ENCODE measurements at regions not wholly inside any gene's neighbourhood (a gene's known extent, or its start where the extent isn't known, plus 50 kb on each side); places are given as distances from the start of the nearest gene placed in this dataset.

DNA sequence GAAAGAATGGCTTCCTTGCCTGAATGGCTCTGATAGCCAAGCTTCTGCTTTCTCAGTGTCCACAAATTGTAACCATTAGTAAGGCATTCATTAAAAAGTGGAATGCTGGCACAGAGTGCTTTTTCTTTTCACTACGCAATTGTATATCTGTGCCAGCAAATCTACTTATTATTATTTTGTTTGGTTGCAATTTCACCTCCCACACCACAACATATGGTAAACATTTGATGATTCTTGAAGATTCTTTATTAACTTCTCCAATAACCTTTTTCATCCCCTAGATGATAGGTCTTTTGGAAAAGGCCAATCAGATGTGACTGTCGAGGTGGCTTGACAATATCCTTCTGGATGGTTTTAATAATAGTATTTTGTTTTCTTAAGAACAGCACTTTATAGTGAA lies 234.1 kb downstream of the TMEM38B start:
- DNase-seq: no peak

DNA sequence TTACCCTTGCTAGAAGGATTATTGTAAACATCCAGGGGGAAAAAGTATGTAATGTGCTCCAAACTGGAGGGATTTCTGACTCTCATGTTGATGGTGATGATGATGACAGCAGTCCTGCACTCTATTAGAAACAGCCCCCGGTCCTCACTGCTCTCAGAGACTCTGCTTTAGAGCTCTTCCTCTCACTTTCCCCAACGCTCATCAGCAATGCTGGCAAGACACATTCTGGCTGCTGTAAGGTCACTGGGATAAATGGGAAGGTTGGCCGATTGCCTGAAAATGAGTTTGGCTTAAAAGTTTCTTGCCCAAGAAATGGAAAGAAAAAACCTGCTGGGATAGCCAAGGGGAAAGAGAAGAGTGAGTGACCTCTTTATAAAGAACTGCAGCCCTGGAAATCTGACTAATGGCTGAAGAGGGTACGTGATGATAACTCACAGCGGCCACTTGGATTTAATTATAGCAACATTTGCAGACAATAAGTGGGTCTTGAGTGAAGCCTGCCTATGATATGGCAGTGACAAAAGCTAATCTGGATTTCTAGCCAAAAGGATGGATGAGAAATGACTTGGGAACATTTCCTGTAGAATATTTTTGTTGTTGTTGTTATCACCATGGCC lies 235.8 kb downstream of the TMEM38B start:
- no peak for DNase-seq

DNA sequence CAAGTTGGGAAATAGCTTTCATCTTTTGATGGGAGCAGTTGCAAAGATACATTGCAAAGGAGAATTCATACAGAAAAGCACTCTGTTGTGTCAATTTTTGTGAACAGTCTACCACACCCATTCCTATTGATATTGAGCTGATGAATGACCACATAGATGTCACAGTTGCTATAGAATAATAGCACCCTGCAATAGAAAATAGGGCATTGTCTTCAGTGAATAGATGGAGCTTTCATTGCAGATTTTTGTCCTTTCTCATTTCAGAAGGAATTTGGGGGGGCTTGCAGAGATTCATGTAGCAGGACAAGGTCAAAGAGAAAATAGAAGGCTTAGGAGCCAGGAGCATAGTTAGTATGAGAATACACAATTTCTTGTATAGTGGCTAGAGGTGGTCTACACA lies 237.9 kb downstream of the TMEM38B start:
- DNase-seq: no peak

- no peak for DNase-seq
Measured at GRCh38 chr9:105950448-105950847, 256.1 kb downstream of the TMEM38B start.

GRCh38 chr9:105950894-105951293 lies 256.6 kb downstream of the TMEM38B start:
- no peak for DNase-seq

DNA sequence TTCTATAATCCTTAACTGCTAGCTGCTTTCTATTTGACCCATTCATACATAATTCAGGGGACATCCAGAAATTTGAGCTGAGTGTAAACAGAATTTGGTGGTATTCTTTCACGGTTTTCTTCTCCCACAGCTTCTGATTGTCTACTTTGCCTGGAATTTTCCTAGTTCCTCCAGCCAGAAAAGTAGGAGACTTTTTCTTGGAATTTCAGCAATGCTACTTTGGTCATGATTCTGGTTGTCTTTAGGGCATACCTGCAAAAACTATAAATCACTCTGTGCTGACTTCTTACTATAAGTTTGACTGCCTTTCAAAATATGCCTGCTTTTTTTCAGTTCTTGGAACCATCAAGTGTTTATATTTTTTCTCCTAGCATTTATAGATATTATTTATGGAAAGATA lies 260.2 kb downstream of the TMEM38B start:
- DNase-seq: no peak

- no peak for DNase-seq
Measured at GRCh38 chr9:105957830-105958229, 263.5 kb downstream of the TMEM38B start.

DNA sequence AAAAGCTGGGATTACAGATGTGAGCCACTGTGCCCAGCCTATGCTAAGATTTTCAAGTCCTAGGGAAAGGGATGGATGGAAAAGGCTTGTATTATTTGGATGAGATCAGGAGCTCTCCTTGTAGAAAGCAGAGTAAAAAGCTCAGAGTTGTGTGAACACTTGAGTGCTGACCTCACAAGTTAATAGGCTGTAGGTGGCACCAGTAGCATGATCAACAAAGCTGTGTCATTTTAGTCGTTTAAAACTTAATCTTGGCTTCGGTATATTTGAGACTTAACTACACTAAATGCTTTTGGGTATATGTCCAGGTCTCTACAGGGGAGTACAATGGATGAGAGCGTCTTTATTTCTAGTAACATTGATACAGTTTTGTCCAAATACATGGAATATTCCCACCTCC lies 264.2 kb downstream of the TMEM38B start:
- DNase-seq: no peak

- no peak for DNase-seq
Measured at GRCh38 chr9:105959531-105959930, 265.2 kb downstream of the TMEM38B start.

GRCh38 chr9:105963343-105964099 lies 269.2 kb downstream of the TMEM38B start:
- no peak for DNase-seq

GRCh38 chr9:105964156-105964555 lies 269.8 kb downstream of the TMEM38B start:
- no peak for DNase-seq

- no peak for DNase-seq
Measured at GRCh38 chr9:105966834-105967233, 272.5 kb downstream of the TMEM38B start.

DNA sequence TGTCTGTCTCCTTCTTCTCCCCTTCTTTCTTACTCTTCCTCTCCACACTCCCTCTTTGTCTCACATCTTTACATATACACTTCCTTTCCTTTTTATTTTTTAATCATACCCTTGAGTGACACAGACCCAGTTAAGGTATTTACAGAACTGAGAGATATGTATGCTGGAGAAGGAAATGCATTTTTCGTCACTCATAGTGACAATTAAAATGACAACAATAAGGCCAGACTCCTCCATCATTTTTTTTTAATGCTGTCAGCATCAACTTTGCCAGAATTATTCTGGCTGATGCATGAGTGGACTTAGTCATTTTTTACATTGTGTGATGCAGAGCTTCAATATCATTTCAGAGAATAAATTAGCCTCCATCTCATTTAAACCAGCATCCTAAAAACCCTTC lies 272.9 kb downstream of the TMEM38B start:
- DNase-seq: no peak

DNA sequence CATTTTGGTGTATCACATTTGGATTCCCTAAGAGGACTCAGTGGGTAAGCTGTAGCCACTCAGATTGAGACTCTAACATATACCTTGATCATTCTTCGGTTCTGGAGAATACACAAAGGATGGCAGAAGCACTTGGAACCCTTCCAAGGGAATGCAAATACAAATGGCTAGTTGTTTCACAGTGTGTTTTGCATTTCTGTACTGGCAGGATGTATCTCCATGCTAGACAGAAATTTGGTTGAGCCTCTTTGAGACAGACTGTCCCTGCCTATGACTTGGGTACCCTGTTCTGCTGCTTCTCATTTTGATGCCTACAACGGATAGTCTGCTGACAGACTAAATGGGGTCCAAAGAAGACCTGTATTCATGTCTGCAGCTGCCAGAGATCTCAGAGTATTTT lies 273.5 kb downstream of the TMEM38B start:
- no peak for DNase-seq

DNA sequence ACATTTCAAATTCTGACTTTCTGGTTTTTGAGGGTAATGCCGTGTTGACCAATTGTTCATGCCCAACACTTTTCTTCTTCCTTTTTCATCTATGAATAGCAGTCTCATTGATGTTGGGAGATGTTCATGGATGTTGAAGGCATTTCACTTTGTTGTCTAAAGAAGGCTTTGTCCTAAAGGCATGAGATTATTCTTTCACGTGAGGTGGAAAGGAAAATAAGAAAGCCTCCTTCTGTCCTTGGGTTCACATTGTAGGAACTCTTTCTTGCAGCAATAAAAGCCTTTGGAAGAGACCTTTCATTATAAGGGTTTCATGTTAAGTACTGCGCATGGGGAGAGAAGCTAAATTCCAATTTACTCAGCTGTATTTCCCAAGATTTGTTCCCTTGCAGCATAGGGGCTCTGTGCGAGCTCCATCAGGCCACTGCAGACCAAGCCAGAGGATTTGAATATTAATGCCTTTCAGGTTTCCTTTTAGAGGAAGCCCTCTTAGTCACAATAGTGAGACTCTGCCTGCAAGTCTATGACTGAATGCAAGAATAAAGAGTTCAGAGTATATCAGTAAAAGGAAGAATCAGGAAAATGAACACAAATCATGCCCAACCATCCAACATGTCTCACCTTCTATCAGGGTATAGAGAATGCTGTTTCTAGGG lies 274.6 kb downstream of the TMEM38B start:
- DNase-seq: no peak

DNA sequence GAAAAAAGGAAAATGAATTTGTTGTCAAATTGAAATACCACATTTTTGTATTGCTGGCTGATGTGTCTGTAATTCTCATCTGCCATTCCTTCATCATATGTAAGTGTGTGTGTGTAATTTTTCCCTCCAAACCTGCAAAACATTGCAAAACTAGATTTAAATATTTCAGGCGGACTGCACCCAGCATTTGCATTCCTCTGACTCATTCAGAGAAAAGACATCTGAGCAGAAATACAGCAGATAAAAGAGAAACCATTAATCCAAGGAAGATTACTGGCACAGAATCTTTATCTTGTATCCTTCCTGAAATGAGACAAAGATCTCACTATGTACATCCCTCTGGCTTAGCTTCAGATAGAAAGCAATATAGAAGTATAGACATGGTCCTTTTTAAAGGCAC lies 275.3 kb downstream of the TMEM38B start:
- DNase-seq: no peak

DNA sequence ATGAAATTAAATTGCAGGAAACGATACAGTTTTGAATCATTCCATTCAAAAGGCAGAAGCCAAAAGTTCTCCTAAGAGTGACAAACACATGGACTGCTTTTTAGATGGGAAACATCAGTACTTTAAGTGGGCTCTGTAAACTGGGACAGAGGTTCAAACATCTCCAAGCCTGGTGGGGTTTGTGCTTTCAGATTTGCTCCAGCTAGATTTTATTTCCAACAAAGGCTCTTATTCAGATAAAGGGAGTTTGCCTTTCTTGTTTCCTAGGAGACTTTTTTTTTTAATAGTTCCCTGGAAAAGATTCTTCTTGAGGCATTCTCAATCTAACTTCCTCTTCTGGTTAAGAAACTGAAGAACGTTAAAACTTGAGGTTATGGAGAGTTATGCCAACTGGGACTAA lies 277.6 kb downstream of the TMEM38B start:
- DNase-seq: no peak

DNA sequence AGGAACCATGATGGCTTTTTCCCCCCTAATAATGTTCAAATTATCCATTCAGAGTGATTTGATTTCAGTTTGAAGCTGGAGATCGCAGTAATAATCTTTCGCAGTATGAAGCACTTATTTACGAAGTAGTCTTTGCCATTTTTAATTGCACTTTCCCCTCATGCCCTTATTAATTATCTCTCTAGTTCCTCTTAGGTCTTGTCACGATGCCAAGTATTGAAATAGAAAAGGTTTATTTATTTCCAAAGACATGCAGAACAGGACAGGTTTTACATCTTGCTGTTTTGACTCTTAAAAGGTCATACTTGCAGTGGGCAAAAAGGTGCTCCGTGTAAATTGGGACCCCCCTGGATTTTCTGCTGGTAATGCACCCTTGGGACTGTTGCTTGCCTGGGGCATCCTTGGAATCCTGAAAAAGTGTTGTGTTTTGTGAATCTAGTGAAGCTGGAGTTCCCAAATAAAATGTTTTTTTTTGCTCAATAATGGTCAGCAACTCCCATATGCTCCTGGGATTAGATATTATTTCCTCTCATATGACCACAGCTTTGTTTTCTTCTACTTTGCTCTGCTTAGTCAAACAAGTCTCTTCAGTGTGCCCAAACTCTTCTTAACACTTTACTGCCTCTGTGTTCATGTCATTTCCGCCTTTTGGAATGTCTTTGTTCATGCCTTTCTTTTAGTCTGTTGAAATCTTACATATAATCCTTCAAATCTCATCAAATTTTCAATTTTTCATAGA lies 278.3 kb downstream of the TMEM38B start:
- DNase-seq: no peak

DNA sequence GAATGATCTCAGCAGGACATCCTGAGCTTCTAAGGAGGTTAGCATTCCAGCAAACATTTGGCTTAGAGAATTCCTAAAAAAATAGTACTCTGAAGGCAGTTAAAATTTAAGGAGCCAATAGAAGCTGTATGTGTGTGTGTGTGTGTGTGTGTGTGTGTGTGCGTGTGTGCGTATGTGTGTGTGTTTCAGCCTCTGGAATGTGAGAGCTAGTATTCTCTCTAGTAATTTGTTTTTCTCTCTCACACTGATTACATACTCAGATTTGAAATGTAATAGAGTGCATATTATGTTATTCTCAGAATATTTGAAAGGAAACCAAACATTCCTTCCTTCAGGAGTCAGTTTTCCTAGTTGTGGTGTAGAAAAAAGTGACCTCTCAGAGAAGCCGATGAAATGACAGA lies 279.6 kb downstream of the TMEM38B start:
- no peak for DNase-seq

DNA sequence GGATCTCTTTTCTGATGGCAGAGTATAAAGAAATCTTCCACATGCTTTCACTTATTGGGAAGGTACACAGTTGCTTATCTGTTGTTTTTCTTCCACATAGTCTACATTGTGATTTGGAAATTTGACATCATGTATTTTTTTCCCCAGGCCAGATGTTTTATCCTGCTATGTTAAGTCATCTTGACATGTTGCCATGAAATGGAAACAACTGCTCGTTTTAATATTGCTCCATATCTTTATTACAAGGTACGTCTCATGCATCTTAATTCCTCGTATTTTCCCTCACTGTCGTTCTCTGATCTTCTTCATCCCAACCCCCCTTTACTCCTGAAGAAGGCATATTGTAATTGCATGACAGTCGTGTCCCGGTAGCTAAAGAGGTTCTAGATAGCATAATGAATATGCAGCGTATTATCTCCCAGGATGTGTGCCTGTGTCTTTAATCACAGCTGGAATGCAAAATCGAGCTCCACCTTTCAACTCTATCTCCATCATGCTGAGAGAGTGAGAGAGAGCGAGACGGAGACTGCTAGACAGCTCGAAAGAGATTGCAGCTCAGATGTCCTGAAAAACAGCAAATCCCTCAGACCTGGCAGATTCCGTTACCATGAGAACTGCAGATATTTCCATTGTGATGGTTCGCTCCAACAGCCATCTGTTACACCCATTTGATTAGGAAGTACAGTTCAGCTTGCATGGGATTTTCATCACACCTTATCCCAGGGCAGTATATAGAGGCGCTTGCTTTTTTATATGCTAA lies 281.7 kb downstream of the TMEM38B start:
- DNase-seq: no peak

DNA sequence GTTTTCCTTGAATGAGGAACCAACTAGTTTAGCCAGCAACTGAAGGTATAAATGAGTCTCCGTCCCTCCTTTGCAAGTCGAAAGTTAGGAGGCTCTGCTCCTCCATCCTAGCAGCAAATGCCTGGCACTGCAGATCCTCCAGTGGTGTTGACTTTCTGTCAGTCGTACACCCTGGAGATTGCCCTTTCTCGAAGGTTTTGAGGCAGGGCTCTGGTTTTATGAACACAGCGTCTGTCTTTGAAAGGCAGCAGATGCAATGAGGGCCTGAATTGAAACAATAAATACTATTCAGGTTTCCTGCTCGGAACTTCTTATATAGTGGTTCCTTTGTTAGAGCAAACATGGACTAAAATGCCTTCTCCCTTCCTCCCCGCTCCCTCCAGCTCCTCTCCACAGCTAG lies 284.0 kb downstream of the TMEM38B start:
- DNase-seq: no peak

DNA sequence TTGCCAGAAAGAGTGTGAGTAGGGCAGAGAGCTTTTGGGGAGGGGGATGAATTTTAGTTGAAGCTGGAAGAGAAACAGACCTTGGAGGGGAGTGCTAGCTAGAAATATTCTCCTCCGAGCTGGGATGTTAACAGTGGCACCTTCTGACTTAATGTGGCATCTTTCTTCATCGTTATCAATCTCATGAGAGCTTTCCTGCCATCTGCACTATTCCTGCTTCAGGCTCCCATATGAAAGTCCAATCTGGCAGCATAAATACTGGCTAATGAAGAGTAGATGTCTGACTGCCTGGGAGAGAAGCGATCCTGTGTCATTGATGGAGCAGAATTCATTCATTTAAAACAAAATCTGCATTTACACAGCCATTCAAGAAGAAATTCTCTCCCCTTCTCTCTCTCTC lies 284.5 kb downstream of the TMEM38B start:
- no peak for DNase-seq

DNA sequence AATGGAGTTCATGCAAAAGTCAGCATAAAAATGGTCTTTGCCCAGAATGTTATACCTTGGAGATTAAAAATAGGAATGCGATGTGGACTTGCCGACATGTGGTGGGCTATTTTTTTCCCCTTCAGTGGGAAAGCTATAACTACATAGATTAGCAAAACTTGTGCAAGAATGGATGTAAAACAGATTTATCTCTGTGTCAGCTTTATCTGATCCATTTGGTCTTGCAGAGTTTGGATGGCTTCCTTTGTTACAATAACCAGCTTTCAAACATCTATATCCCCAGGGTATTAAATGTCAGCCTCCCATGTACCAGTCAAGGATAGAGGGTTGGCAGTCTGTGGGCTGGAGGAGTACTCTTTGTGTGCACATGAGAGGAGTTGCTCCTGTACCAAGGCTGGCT lies 284.9 kb downstream of the TMEM38B start:
- no peak for DNase-seq

Data from MV-4-11 (cell line).